Lower lobe of right lung (tissue), 2 donors: ENCODE measurements at regions not wholly inside any gene's neighbourhood (a gene's known extent, or its start where the extent isn't known, plus 50 kb on each side); places are given as distances from the start of the nearest gene placed in this dataset.

Experiments used
- ATAC-seq, 2 donors: fragments of 200-7000 bp; cut with Tn5 transposase; one replicate each; pipeline ENCODE4 v1.9.1; 2020 to 2022; ENCODE audit warnings: mild to moderate bottlenecking in 2 of 2, moderate library complexity in 2 of 2
- DNase-seq: peaks from one replicate; pipeline ENCODE4 v3.0.0-alpha.2; 2020
- H3K27ac ChIP-seq: fragments of 200-600 bp; one replicate; pipeline ENCODE4 v1.8.0; 2022
- H3K27me3 ChIP-seq: fragments of 200-600 bp; one replicate; pipeline ENCODE4 v1.8.0; 2022; ENCODE audit warnings: low read depth
- H3K36me3 ChIP-seq: fragments of 200-600 bp; one replicate; pipeline ENCODE4 v1.8.0; 2022; ENCODE audit warnings: mild to moderate bottlenecking
- H3K4me1 ChIP-seq: fragments of 200-600 bp; one replicate; pipeline ENCODE4 v1.8.0; 2022
- H3K4me3 ChIP-seq: fragments of 200-600 bp; one replicate; pipeline ENCODE4 v1.8.0; 2022; ENCODE audit warnings: mild to moderate bottlenecking
- H3K9me3 ChIP-seq: fragments of 200-600 bp; one replicate; pipeline ENCODE4 v1.8.0; 2022
- CTCF ChIP-seq: fragments of 200-600 bp; IDR thresholded peaks from one replicate; pipeline ENCODE4 v1.8.0; 2022; ENCODE audit warnings: antibody characterized with exemption, mild to moderate bottlenecking
- intact Hi-C: fragments of 100-400 bp; cut with DNase I; formaldehyde crosslinking; loops from one replicate; pipeline ENCODE4 v1.11.0; 2022
- donor health status: DM: no; HTN: yes; CAD: no; lungs with severe emphysema.

- no peaks in the 10 kb centered on the region for H3K9me3 ChIP-seq
- no peak for TF ChIP-seq CTCF
- H3K27ac ChIP-seq, result no peak overlapping the region
- no peaks in the 10 kb centered on the region for H3K36me3 ChIP-seq
- DNase-seq, result no peak
- H3K4me3 ChIP-seq, result no peak overlapping the region
- H3K27me3 ChIP-seq, result no peaks in the 10 kb centered on the region
- intact Hi-C loops, result no loop called here
- no peak for ATAC-seq
- H3K4me1 ChIP-seq, result no peaks in the 10 kb centered on the region
These were observed 170.9 kb downstream of the HGF start for GRCh38 chr7:81598951-81599350.

GRCh38 chr7:81594767-81595166 is 175.1 kb downstream of the HGF start:
- DNase-seq, result no peak
- H3K9me3 ChIP-seq, result no peaks in the 10 kb centered on the region
- no peak for TF ChIP-seq CTCF

GRCh38 chr7:81590131-81590530 is 179.7 kb downstream of the HGF start:
- Histone ChIP-seq H3K4me1 (no peaks in the 10 kb centered on the region), H3K27me3 (no peaks in the 10 kb centered on the region), H3K9me3 (no peaks in the 10 kb centered on the region), H3K4me3 (no peak overlapping the region), H3K27ac (no peak overlapping the region), H3K36me3 (no peaks in the 10 kb centered on the region)
- TF ChIP-seq CTCF, result no peak
- DNase-seq (no peak), ATAC-seq (no peak)
- intact Hi-C loops, result no loop called here

More at GRCh38 chr7:81594767-81595166, 175.1 kb downstream of the HGF start:
- Histone ChIP-seq H3K4me1 (no peaks in the 10 kb centered on the region), H3K36me3 (no peaks in the 10 kb centered on the region), H3K27me3 (no peaks in the 10 kb centered on the region), H3K4me3 (no peak overlapping the region), H3K27ac (no peak overlapping the region)
- intact Hi-C loops, result no loop called here
- ATAC-seq, result peak in 1 of 2 donors; percentile 19

- Histone ChIP-seq H3K36me3 (no peaks in the 10 kb centered on the region), H3K27ac (no peak overlapping the region), H3K9me3 (no peaks in the 10 kb centered on the region), H3K4me1 (no peaks in the 10 kb centered on the region), H3K27me3 (no peaks in the 10 kb centered on the region), H3K4me3 (no peak overlapping the region)
- no peak for TF ChIP-seq CTCF
- DNase-seq (no peak), ATAC-seq (no peak)
- intact Hi-C loops, result no loop called here
These were observed 185.2 kb downstream of the HGF start for GRCh38 chr7:81584667-81585066.

GRCh38 chr7:81583882-81584533 is 185.8 kb downstream of the HGF start:
- intact Hi-C loops, result no loop called here
- no peaks in the 10 kb centered on the region for H3K9me3 ChIP-seq
- no peaks in the 10 kb centered on the region for H3K27me3 ChIP-seq
- DNase-seq (no peak), ATAC-seq (no peak)
- H3K4me1 ChIP-seq, result no peaks in the 10 kb centered on the region
- TF ChIP-seq CTCF, result no peak
- no peak overlapping the region for H3K4me3 ChIP-seq
- no peak overlapping the region for H3K27ac ChIP-seq
- H3K36me3 ChIP-seq, result no peaks in the 10 kb centered on the region
